C4-2B (cell line): ENCODE measurements at regions not wholly inside any gene's neighbourhood (a gene's known extent, or its start where the extent isn't known, plus 50 kb on each side); places are given as distances from the start of the nearest gene placed in this dataset.
"Not testable (repeated sequence)": the region's sequence is repeated elsewhere in the genome, so short reads cannot be mapped to it uniquely, and the experiment has no call there.

ENCODE experiments used
- H3K27ac ChIP-seq: fragments of 450-650 bp; 2 replicates; pipeline ENCODE4 v1.5.1; 2017
- ZFX ChIP-seq: fragments of 450-650 bp; IDR thresholded peaks from 2 replicates; pipeline ENCODE4 v1.6.1; 2017
- TF ChIP-seq, protein P1 (sequence below): fragments of 450-650 bp; conservative IDR thresholded peaks from 2 replicates; pipeline ENCODE4 v1.5.1; 2017; ENCODE audit warnings: mild to moderate bottlenecking

DNA sequence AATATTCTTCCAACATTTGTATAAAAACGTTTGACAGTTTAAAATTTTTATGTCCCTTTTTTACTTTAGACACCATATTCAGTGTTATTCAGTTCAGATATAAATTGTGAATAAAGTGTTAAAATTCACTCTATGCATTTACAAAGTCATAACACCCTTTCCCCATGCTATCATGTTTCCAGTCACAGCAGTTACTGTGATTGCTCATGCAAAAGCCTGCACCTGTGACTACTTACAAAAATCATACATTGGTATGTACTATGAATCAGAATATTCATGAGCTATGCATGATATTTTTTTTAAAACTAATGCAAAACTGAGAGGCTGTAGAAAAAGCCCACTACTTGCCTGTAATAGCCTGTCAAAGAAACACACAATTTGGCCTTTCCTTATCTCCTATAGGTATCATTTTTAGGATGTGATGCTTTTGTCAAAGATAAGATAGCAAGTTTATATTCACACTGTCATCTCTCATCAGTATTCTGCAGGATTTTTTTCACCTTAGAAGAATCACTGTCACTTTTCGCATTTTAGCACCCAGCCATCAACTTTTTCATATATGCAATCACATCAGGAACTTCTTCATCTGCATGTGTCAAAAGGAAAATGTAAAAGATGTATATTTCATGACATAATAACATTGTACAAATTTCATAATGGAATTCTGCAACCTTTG is 443.2 kb downstream of the C12orf50 start:
- TF ChIP-seq, protein P1, sequence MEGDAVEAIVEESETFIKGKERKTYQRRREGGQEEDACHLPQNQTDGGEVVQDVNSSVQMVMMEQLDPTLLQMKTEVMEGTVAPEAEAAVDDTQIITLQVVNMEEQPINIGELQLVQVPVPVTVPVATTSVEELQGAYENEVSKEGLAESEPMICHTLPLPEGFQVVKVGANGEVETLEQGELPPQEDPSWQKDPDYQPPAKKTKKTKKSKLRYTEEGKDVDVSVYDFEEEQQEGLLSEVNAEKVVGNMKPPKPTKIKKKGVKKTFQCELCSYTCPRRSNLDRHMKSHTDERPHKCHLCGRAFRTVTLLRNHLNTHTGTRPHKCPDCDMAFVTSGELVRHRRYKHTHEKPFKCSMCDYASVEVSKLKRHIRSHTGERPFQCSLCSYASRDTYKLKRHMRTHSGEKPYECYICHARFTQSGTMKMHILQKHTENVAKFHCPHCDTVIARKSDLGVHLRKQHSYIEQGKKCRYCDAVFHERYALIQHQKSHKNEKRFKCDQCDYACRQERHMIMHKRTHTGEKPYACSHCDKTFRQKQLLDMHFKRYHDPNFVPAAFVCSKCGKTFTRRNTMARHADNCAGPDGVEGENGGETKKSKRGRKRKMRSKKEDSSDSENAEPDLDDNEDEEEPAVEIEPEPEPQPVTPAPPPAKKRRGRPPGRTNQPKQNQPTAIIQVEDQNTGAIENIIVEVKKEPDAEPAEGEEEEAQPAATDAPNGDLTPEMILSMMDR: no peak
- TF ChIP-seq ZFX: no peak
- no peak overlapping the region for H3K27ac ChIP-seq

DNA sequence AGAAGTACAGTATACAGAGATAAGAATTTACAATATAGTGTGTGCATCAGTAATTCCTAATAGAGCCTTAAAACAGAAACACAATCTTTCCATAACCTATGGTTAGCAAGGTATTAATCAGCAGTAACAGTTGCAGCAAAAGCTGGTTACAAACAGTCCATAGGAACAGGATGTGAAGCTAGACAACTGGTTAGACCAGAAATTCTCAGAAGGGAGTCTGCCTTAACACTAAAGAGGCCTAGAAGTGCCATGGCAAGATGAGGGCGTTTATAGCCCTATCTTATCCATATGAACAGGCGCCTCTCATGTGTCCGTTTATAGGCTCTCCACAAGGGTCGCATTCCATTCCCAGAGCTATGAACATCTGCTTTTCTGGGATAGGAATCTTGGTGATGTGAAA is 450.1 kb downstream of the C12orf50 start:
- H3K27ac ChIP-seq: not testable (repeated sequence)

DNA sequence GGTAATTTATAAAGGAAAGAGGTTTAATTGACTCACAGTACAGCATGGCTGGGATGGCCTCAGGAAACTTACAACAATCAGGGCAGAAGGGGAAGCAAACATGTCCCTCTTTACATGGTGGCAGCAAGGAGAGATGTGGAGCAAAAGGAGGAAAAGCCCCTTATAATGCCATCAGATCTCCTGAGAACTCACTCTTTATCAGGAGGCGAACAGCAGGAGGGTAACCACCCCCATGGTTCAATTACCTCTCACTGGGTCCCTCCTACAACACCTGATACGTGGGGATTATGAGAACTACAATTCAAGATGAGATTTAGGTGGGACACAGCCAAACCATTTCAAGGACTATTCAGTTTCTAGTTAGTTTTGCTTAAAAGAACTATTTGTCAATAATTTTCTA is 453.3 kb downstream of the C12orf50 start:
- H3K27ac ChIP-seq: no peak overlapping the region
- no peak for TF ChIP-seq ZFX
- TF ChIP-seq, protein P1: no peak

DNA sequence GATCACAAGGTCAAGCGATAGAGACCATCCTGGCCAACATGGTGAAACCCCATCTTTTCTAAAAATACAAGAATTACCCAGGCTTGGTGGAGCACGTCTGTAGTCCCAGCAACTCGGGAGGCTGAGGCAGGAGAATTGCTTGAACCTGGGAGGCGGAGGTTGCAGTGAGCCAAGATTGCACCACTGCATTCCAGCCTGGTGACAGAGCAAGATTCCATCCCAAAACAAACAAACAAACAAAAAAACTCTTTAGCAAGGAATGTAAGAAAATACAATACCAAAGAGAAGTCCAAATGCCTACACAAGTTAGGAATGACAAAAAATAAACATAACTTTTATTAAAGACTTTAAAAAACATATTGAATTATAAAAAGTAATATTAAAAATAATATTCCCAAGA is 462.3 kb downstream of the C12orf50 start:
- not testable (repeated sequence) for H3K27ac ChIP-seq

DNA sequence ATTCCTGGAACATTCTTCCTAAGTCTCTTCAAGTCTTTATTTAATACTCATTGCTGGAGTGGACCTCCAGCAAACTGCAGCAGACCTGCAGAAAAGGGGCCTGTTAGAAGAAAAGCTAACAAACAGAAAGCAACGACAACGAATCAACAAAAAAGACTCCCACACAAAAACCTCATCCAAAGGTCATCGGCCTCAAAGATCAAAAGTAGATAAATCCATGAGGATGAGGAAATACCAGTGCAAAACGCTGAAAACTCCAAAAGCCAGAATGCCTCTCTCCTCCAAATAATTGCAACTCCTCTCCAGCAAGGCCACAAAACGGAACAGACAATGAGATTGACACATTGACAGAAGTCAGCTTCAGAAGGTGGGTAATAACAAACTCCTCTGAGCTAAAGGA is 472.2 kb downstream of the C12orf50 start:
- no peak overlapping the region for H3K27ac ChIP-seq
- TF ChIP-seq ZFX: no peak
- TF ChIP-seq, protein P1: no peak

DNA sequence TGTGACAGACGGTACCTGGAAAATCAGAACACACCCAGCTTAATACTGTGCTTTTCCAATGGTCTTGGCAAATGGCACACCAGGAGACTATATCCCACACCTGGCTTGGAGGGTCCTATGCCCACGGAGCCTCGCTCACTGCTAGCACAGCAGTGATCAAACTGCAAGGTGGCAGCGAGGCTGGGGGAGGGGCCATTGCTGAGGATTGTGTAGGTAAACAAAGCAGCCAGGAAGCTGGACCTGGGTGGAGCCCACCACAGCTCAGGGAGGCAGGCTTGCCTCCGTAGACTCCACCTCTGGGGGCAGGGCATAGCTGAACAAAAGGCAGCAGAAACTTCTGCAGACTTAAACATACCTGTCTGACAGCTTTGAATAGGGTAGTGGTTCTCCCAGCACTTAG is 498.0 kb downstream of the C12orf50 start:
- not testable (repeated sequence) for H3K27ac ChIP-seq

DNA sequence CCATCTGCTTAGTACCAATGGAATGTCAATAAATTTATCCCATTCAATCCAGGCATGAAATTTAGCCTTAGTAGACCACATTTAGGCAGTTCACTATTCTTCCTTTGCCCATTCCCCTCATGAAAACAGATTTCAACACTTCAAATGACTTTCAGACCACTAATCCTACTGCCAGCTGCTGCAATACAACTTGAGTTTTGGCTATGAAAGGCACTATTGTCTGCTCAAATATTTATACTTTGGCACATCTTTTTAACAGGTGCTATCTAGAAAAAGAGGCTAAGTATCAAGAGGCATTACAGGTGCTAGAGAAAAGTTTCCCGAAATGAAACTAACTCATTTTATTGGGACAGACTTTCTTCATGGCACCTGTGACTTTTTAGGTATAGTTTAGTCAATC is 499.8 kb downstream of the C12orf50 start:
- H3K27ac ChIP-seq: no peak overlapping the region
- TF ChIP-seq, protein P1: no peak
- no peak for TF ChIP-seq ZFX

DNA sequence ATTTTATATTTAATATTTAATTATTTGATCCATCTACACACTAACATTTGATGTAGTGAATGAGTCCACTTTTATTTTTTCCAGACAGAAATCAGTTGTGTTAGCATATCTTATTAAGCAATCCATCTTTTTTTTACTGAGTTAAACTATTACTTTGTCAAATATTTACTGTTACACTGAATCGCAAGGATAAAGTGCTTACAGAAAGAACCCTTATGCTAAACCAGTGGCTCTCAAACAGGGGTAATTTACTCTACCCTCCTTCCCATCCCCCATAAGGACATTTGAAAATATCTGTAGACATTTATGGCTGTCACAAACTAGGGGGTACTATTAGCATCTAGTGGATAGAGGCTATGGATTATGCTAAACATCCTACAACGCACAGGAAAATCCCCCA is 508.2 kb downstream of the C12orf50 start:
- H3K27ac ChIP-seq: no peak overlapping the region
- TF ChIP-seq, protein P1: no peak
- no peak for TF ChIP-seq ZFX

DNA sequence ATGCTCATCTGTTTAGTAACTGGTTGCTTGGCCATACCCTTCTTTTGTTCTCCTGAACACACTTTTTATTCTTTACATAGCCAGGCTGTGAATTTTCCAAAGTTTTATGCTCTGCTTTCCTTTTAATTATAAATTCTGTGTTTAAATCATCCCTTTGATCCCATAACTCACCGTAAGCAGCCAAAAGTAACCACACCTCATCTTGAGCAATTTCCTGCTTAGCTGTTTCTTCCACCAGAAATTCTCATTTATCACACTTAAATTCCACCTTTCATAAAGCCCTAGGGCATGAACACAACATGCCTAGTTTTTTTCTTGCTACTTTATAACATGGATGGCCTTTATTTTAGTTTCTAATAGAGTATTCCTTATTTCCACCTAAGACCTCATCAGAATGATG is 510.7 kb downstream of the C12orf50 start:
- no peak overlapping the region for H3K27ac ChIP-seq
- TF ChIP-seq, protein P1: no peak
